ENCODE measurements at regions not wholly inside any gene's neighbourhood (a gene's known extent, or its start where the extent isn't known, plus 50 kb on each side); places are given as distances from the start of the nearest gene placed in this dataset.

- no peak for DNase-seq (ENCODE audit: low read depth)
Observed at GRCh38 chr20:58017231-58017969, 211.1 kb downstream of the ANKRD60 start.

- DNase-seq (ENCODE audit: low read depth): no peak
Observed at GRCh38 chr20:58016779-58017178, 211.7 kb downstream of the ANKRD60 start.

- no peak for DNase-seq (ENCODE audit: low read depth)
Observed at GRCh38 chr20:58014628-58015315, 213.7 kb downstream of the ANKRD60 start.

- no peak for DNase-seq (ENCODE audit: low read depth)
Observed at GRCh38 chr20:58012731-58013510, 215.5 kb downstream of the ANKRD60 start.

GRCh38 chr20:58011947-58012610 lies 216.4 kb downstream of the ANKRD60 start:
- no peak for DNase-seq (ENCODE audit: low read depth)

GRCh38 chr20:58011106-58011946 lies 217.1 kb downstream of the ANKRD60 start:
- no peak for DNase-seq (ENCODE audit: low read depth)

- DNase-seq (ENCODE audit: low read depth): no peak
Observed at GRCh38 chr20:58010666-58011065, 217.8 kb downstream of the ANKRD60 start.

GRCh38 chr20:58010186-58010585 lies 218.3 kb downstream of the ANKRD60 start:
- no peak for DNase-seq (ENCODE audit: low read depth)

GRCh38 chr20:58008866-58009265 lies 219.6 kb downstream of the ANKRD60 start:
- DNase-seq (ENCODE audit: low read depth): no peak

GRCh38 chr20:58008413-58008812 lies 220.0 kb downstream of the ANKRD60 start:
- DNase-seq (ENCODE audit: low read depth): no peak

GRCh38 chr20:58007947-58008346 lies 220.5 kb downstream of the ANKRD60 start:
- no peak for DNase-seq (ENCODE audit: low read depth)

GRCh38 chr20:58006346-58007316 lies 221.8 kb downstream of the ANKRD60 start:
- DNase-seq (ENCODE audit: low read depth): no peak

- DNase-seq (ENCODE audit: low read depth): no peak
Observed at GRCh38 chr20:58005581-58006345, 222.7 kb downstream of the ANKRD60 start.

- no peak for DNase-seq (ENCODE audit: low read depth)
Observed at GRCh38 chr20:58004900-58005299, 223.6 kb downstream of the ANKRD60 start.

- no peak for DNase-seq (ENCODE audit: low read depth)
Observed at GRCh38 chr20:58004146-58004545, 224.3 kb downstream of the ANKRD60 start.

- DNase-seq (ENCODE audit: low read depth): no peak
Observed at GRCh38 chr20:58003525-58003924, 224.9 kb downstream of the ANKRD60 start.

GRCh38 chr20:58002901-58003300 lies 225.6 kb downstream of the ANKRD60 start:
- no peak for DNase-seq (ENCODE audit: low read depth)

GRCh38 chr20:58001946-58002345 lies 226.5 kb downstream of the ANKRD60 start:
- DNase-seq (ENCODE audit: low read depth): no peak

- no peak for DNase-seq (ENCODE audit: low read depth)
Observed at GRCh38 chr20:58001381-58001780, 227.1 kb downstream of the ANKRD60 start.

Measured in fibroblast of the conjunctiva (primary cell).